ENCODE measurements at regions not wholly inside any gene's neighbourhood (a gene's known extent, or its start where the extent isn't known, plus 50 kb on each side); places are given as distances from the start of the nearest gene placed in this dataset.
A peak's percentile ranks its signal among the peaks of the same experiment; 100 is the strongest.

- intact Hi-C loops (cut with DNase I) = no loop called here
- no peaks in the 10 kb centered on the region for H3K4me1 ChIP-seq
- H3K36me3 ChIP-seq (ENCODE audit: insufficient read depth in 1 of 2, low read depth in 1 of 2) = no peaks in the 10 kb centered on the region
- no peak overlapping the region for H3K27ac ChIP-seq
- ATAC-seq = peak in 1 of 4 donors; percentile 58
- WGBS, 3 donors = 71 to 88% (median 72%) methylated on average over 1 of the region's 1 CpG
- H3K27me3 ChIP-seq (ENCODE audit: insufficient read depth in 3 of 3, low read length in 2 of 3) = peaks cover 0 to 6% (median 0%) of the 10 kb centered on the region in 3 donors
- no peaks in the 10 kb centered on the region for H3K9me3 ChIP-seq
- no peak overlapping the region for H3K4me3 ChIP-seq
- no peak for DNase-seq
- no peak for TF ChIP-seq CTCF (IDR thresholded peaks at IDR 0.05)
These were observed 144.6 kb downstream of the ATL2 start for GRCh38 chr2:38232454-38232853.

DNA sequence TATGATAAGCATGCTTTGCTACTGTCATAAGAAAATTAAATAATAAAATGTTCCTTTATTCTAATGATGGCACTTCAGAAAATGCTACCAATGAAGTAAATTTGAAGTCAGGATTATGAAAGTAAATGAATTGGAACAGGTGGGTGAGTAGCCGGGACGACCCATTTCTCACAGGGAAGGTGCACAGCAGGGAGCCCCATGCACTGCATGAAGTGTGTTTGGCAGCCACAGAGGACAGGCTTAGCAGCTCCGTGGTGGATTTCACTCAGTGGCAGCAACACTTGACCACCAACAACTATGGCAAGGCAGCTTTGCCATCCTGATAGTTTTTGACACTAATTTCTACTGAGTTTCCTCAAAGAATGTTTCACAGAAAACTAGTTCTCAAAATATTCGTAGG lies 146.3 kb downstream of the ATL2 start:
- ATAC-seq (no peak), DNase-seq (no peak)
- Histone ChIP-seq H3K27ac (no peak overlapping the region), H3K4me1 (no peaks in the 10 kb centered on the region), H3K4me3 (no peak overlapping the region), H3K27me3 (ENCODE audit: insufficient read depth in 3 of 3, low read length in 2 of 3) (peaks cover 0 to 7% (median 0%) of the 10 kb centered on the region in 3 donors), H3K36me3 (ENCODE audit: insufficient read depth in 1 of 2, low read depth in 1 of 2) (no peaks in the 10 kb centered on the region), H3K9me3 (no peaks in the 10 kb centered on the region)
- intact Hi-C loops (cut with DNase I) = no loop called here
- TF ChIP-seq CTCF (IDR thresholded peaks at IDR 0.05) = no peak
- 18 to 27% (median 24%) methylated on average over 4 of the region's 4 CpGs for WGBS, 3 donors

GRCh38 chr2:38228753-38229152 lies 148.3 kb downstream of the ATL2 start:
- Histone ChIP-seq H3K36me3 (ENCODE audit: insufficient read depth in 1 of 2, low read depth in 1 of 2) (no peaks in the 10 kb centered on the region), H3K27ac (no peak overlapping the region), H3K9me3 (no peaks in the 10 kb centered on the region), H3K27me3 (ENCODE audit: insufficient read depth in 3 of 3, low read length in 2 of 3) (peaks cover 0 to 10% (median 0%) of the 10 kb centered on the region in 3 donors), H3K4me1 (no peaks in the 10 kb centered on the region), H3K4me3 (no peak overlapping the region)
- no peak for DNase-seq
- ATAC-seq = no peak
- intact Hi-C loops (cut with DNase I) = no loop called here
- TF ChIP-seq CTCF (IDR thresholded peaks at IDR 0.05) = no peak

DNA sequence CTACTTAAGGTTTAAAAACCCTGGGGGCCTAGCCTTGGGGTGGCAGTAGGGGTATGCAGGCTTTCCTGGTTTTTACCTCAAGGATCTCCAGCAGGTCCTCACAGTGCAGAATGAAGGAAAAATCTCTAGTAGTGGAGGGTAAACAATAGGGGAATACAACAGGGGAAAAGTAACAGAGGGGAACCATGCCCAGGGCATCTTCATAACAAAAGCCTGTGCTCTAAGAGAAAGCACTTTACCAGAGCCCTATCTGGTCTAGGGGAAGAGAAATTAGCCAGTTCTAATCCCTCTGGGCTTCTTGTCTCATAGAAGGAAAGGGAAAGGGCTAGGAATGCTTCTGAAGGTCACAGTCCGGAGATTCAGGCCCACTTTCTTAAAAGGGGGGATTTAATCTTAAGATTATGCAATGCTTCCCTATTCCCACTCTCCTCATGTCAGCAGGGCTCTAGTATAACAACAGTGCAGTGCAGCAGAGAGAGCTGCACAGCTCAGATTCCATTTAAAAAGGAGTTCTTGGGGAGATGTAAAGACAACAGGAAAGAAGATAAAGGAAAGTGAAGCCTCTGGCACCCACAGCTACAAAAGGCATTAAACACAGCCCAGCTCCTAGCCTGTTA lies 149.0 kb upstream of the CYP1B1 start:
- H3K9me3 ChIP-seq = peaks cover 6% of the 10 kb centered on the region
- H3K36me3 ChIP-seq (ENCODE audit: insufficient read depth in 1 of 2, low read depth in 1 of 2) = no peaks in the 10 kb centered on the region
- H3K4me3 ChIP-seq = no peak overlapping the region
- no peak for TF ChIP-seq CTCF (IDR thresholded peaks at IDR 0.05)
- H3K27me3 ChIP-seq (ENCODE audit: insufficient read depth in 3 of 3, low read length in 2 of 3) = peaks cover 0 to 4% (median 0%) of the 10 kb centered on the region in 3 donors
- H3K27ac ChIP-seq = no peak overlapping the region
- intact Hi-C loops (cut with DNase I) = no loop called here
- no peak for ATAC-seq
- DNase-seq = no peak
- 50 to 75% (median 62%) methylated on average over 1 of the region's 1 CpG for WGBS, 3 donors
- no peaks in the 10 kb centered on the region for H3K4me1 ChIP-seq

- WGBS, 3 donors = 61 to 79% (median 65%) methylated on average over 2 of the region's 2 CpGs
- DNase-seq = no peak
- Histone ChIP-seq H3K27ac (no peak overlapping the region), H3K4me1 (no peaks in the 10 kb centered on the region), H3K4me3 (no peak overlapping the region), H3K36me3 (ENCODE audit: insufficient read depth in 1 of 2, low read depth in 1 of 2) (no peaks in the 10 kb centered on the region), H3K9me3 (peaks cover 6% of the 10 kb centered on the region), H3K27me3 (ENCODE audit: insufficient read depth in 3 of 3, low read length in 2 of 3) (peaks cover 0 to 4% (median 0%) of the 10 kb centered on the region in 3 donors)
- TF ChIP-seq CTCF (IDR thresholded peaks at IDR 0.05) = no peak
- ATAC-seq = no peak
- intact Hi-C loops (cut with DNase I) = no loop called here
These were observed 148.2 kb upstream of the CYP1B1 start for GRCh38 chr2:38224181-38224580.
